Transverse colon (tissue), 4 donors: ENCODE measurements at regions not wholly inside any gene's neighbourhood (a gene's known extent, or its start where the extent isn't known, plus 50 kb on each side); places are given as distances from the start of the nearest gene placed in this dataset.

Experiments
- CTCF ChIP-seq, 5 experiments: fragments of 200-600 bp in 3 of 5; fragments of 450-650 bp in 2 of 5; sonication (generic) in 3 of 5; IDR thresholded peaks; 1 replicate in 2 of 5; 2 replicates in 3 of 5; pipeline ENCODE4 v1.5.1; 2016 to 2017; ENCODE audit warnings: antibody characterized with exemption in 5 of 5, inconsistent platforms in 3 of 5, mild to moderate bottlenecking in 2 of 5, moderate library complexity in 1 of 5
- EP300 ChIP-seq: sonication (generic); formaldehyde crosslinking; IDR thresholded peaks from one replicate; pipeline ENCODE4 v1.6.1; 2017; ENCODE audit warnings: antibody characterized with exemption, low read depth
- POLR2A ChIP-seq: fragments of 450-650 bp; IDR thresholded peaks from one replicate; pipeline ENCODE4 v1.6.1; 2016; ENCODE audit warnings: antibody characterized with exemption, mild to moderate bottlenecking, moderate library complexity
- POLR2AphosphoS5 ChIP-seq, 3 donors: sonication (generic); formaldehyde crosslinking; IDR thresholded peaks; one replicate each; pipeline ENCODE4 v1.6.1; 2016; ENCODE audit warnings: antibody characterized with exemption in 3 of 3

DNA sequence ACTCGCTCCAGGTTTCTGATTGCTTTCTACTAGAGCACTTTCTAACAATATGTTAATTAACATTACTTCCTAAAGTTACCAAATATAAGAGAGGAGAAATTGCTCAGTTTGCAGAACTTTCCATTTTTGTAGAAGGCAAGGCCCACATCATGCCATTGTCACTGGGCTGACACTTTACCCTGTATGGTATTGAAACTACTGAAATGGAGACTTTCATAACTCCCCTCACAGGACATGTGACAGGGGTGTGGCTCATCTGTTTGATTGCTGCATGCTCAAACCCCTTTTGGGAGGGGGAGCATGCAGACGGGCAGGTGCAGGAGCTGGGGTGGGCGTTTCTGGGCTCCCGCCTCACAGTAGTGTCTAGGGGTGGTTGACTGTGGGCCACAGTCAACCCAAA is 206.3 kb upstream of the GHR start:
- TF ChIP-seq POLR2A (no peak), CTCF (IDR thresholded peaks at IDR 0.05) (no peak), POLR2AphosphoS5 (IDR thresholded peaks at IDR 0.05) (no peak), EP300 (no peak)
